B cell (primary cell): ENCODE measurements at regions not wholly inside any gene's neighbourhood (a gene's known extent, or its start where the extent isn't known, plus 50 kb on each side); places are given as distances from the start of the nearest gene placed in this dataset.

Experiments
- ATAC-seq: fragments of 200-7000 bp; cut with Tn5 transposase; one replicate; pipeline ENCODE4 v1.10.0; 2021; ENCODE audit warnings: low read depth, mild to moderate bottlenecking, moderate number of reproducible peaks, moderate library complexity
- CTCF ChIA-PET: fragments of 350-600 bp; sonication (Branson Sonifier 250); formaldehyde crosslinking; loops from one replicate; lab custom pipeline; 2021; ENCODE audit warnings: antibody characterized with exemption, inconsistent platforms; lab: Charles Lee
- POLR2A ChIA-PET: fragments of 350-600 bp; sonication (Branson Sonifier 250); formaldehyde crosslinking; loops from one replicate; lab custom pipeline; 2021; ENCODE audit warnings: antibody characterized with exemption; lab: Charles Lee
- DNase-seq: peaks from one replicate; pipeline ENCODE4 v3.0.0; 2013
- H2AFZ ChIP-seq: 2 replicates; pipeline ENCODE4 v1.6.1; 2012; ENCODE audit warnings: mild to moderate bottlenecking, low read depth, low read length; ENCODE audit not compliant: insufficient read depth, poor library complexity, severe bottlenecking
- H3K27ac ChIP-seq, 2 donors: 1 replicate in 1 of 2; 2 replicates in 1 of 2; pipeline ENCODE4 v1.5.1; 2012 to 2013; ENCODE audit warnings: low read length in 2 of 2, mild to moderate bottlenecking in 2 of 2, moderate library complexity in 1 of 2
- H3K27me3 ChIP-seq, 4 experiments: fragments of 200-600 bp in 1 of 4; sonication (generic) in 1 of 4; replicated peaks in 1 of 4; 1 replicate in 2 of 4; 2 replicates in 2 of 4; pipeline versions ENCODE4 v1.6.1 to v1.7.0; 2013 to 2016; ENCODE audit warnings: low read length in 3 of 4, mild to moderate bottlenecking in 2 of 4, mixed read lengths in 1 of 4, moderate library complexity in 1 of 4; ENCODE audit not compliant: insufficient read depth in 4 of 4, control insufficient read depth in 3 of 4; ENCODE audit errors: control extremely low read depth in 1 of 4
- H3K36me3 ChIP-seq, 2 experiments: replicated peaks in 1 of 2; 1 replicate in 1 of 2; 2 replicates in 1 of 2; pipeline versions ENCODE4 v1.6.1 to v1.7.1; 2013; ENCODE audit warnings: low read length in 1 of 2; ENCODE audit not compliant: insufficient read depth in 2 of 2, control insufficient read depth in 1 of 2; ENCODE audit errors: control extremely low read depth in 1 of 2, extremely low read depth in 1 of 2
- H3K4me1 ChIP-seq, 2 donors: fragments of 200-600 bp in 1 of 2; sonication (generic) in 1 of 2; 1 replicate in 1 of 2; 2 replicates in 1 of 2; pipeline versions ENCODE4 v1.5.1 to v1.6.1; 2013 to 2017; ENCODE audit warnings: low read length in 2 of 2; ENCODE audit not compliant: control insufficient read depth in 2 of 2, insufficient read depth in 2 of 2
- H3K4me2 ChIP-seq: replicated peaks from 2 replicates; pipeline ENCODE3; 2012; ENCODE audit warnings: mild to moderate bottlenecking, low read depth, low read length; ENCODE audit not compliant: poor library complexity, severe bottlenecking
- H3K4me3 ChIP-seq, 5 experiments: fragments of 200-600 bp in 1 of 5; sonication (generic) in 1 of 5; 1 replicate in 3 of 5; 2 replicates in 2 of 5; pipeline versions ENCODE4 v1.5.1 to v1.7.0; 2011 to 2016; ENCODE audit warnings: low read length in 4 of 5, mild to moderate bottlenecking in 4 of 5, low read depth in 2 of 5, control low read depth in 1 of 5, moderate library complexity in 1 of 5; ENCODE audit not compliant: insufficient read depth in 1 of 5; ENCODE audit errors: control extremely low read depth in 1 of 5, extremely low read depth in 1 of 5
- H3K79me2 ChIP-seq: fragments of 200-600 bp; sonication (generic); one replicate; pipeline ENCODE4 v1.6.0; 2016; ENCODE audit warnings: low read length; ENCODE audit not compliant: control insufficient read depth, insufficient read depth
- H3K9ac ChIP-seq: fragments of 200-600 bp; sonication (generic); 2 replicates; pipeline ENCODE4 v1.6.1; 2017; ENCODE audit warnings: mild to moderate bottlenecking, low read length, moderate library complexity
- H3K9me3 ChIP-seq, 3 donors: one replicate each; pipeline versions ENCODE4 v1.6.1 to v1.7.1; 2013; ENCODE audit warnings: low read length in 2 of 3; ENCODE audit not compliant: control insufficient read depth in 2 of 3, insufficient read depth in 1 of 3; ENCODE audit errors: control extremely low read depth in 1 of 3
- H4K20me1 ChIP-seq: 2 replicates; pipeline ENCODE4 v1.6.0; 2012; ENCODE audit warnings: mild to moderate bottlenecking, low read length; ENCODE audit not compliant: insufficient read depth, control insufficient read depth, poor library complexity, severe bottlenecking
- H3K27ac Mint-ChIP-seq: one replicate; pipeline ENCODE4 v1.8.0; 2021; ENCODE audit warnings: mixed read lengths
- H3K27me3 Mint-ChIP-seq: one replicate; pipeline ENCODE4 v1.8.0; 2021; ENCODE audit warnings: mixed read lengths
- H3K4me1 Mint-ChIP-seq: one replicate; pipeline ENCODE4 v1.8.0; 2021; ENCODE audit warnings: mixed read lengths
- H3K4me3 Mint-ChIP-seq: one replicate; pipeline ENCODE4 v1.8.0; 2021; ENCODE audit warnings: mixed read lengths
- H3K9me3 Mint-ChIP-seq: one replicate; pipeline ENCODE4 v1.8.0; 2022; ENCODE audit warnings: mixed read lengths; ENCODE audit not compliant: insufficient read depth
- CTCF ChIP-seq: fragments of 200-600 bp; IDR thresholded peaks from one replicate; pipeline ENCODE4 v1.8.0; 2022; ENCODE audit warnings: antibody characterized with exemption, mild to moderate bottlenecking
- EZH2 ChIP-seq: IDR thresholded peaks from 2 replicates; pipeline ENCODE4 v1.6.1; 2012; ENCODE audit warnings: borderline replicate concordance, low read depth, mild to moderate bottlenecking, moderate library complexity, low read length; ENCODE audit not compliant: insufficient read depth, poor library complexity, severe bottlenecking
- WGBS: methylation state at CpG from one replicate; pipeline ENCODE4 v1.1.5; 2013; ENCODE audit warnings: missing lambda C conversion rate; ENCODE audit not compliant: insufficient coverage; 5-methylcytosine and 5-hydroxymethylcytosine counted together
- intact Hi-C: fragments of 100-400 bp; cut with micrococcal nuclease; formaldehyde crosslinking; loops from one replicate; pipeline ENCODE4 v1.10.0; 2022

- Histone ChIP-seq H3K9ac (no peak overlapping the region), H3K9me3 (peaks cover 0 to 3% (median 0%) of the 10 kb centered on the region in 3 donors), H3K27me3 (peaks cover 0 to 2% (median 0%) of the 10 kb centered on the region in 4 experiments), H3K4me1 (no peaks in the 10 kb centered on the region), H2AFZ (no peak overlapping the region), H4K20me1 (no peaks in the 10 kb centered on the region), H3K4me2 (no peak overlapping the region), H3K79me2 (no peaks in the 10 kb centered on the region), H3K27ac (no peak overlapping the region), H3K36me3 (no peaks in the 10 kb centered on the region), H3K4me3 (no peak overlapping the region)
- CTCF ChIA-PET, result no interaction called here
- TF ChIP-seq CTCF (no peak), EZH2 (no peak)
- no peak for DNase-seq
- Mint-ChIP-seq H3K27me3 (peaks cover 4% of the 10 kb centered on the region), H3K9me3 (no peaks in the 10 kb centered on the region), H3K27ac (no peak overlapping the region), H3K4me1 (no peaks in the 10 kb centered on the region), H3K4me3 (no peak overlapping the region)
- WGBS, result no CpG with 5 or more reads among the region's 4 CpGs
- no peak for ATAC-seq
- intact Hi-C loops, result no loop called here
- POLR2A ChIA-PET, result no interaction called here
These were observed 107.8 kb upstream of the PSMD7 start for GRCh38 chr16:74188856-74189255.

- H3K4me1 ChIP-seq, result no peaks in the 10 kb centered on the region
- DNase-seq (no peak), ATAC-seq (no peak)
- Mint-ChIP-seq H3K27me3 (peaks cover 4% of the 10 kb centered on the region), H3K27ac (no peak overlapping the region), H3K4me1 (no peaks in the 10 kb centered on the region), H3K4me3 (no peak overlapping the region), H3K9me3 (peaks cover 2% of the 10 kb centered on the region)
- H3K27me3 ChIP-seq, result peaks cover 0 to 2% (median 0%) of the 10 kb centered on the region in 4 experiments
- no peak overlapping the region for H3K9ac ChIP-seq
- no peak overlapping the region for H3K27ac ChIP-seq
- intact Hi-C loops, result no loop called here
- ChIA-PET POLR2A (no interaction called here), CTCF (no interaction called here)
- no peak overlapping the region for H2AFZ ChIP-seq
- H3K9me3 ChIP-seq, result peaks cover 0 to 4% (median 3%) of the 10 kb centered on the region in 3 donors
- H3K4me2 ChIP-seq, result no peak overlapping the region
- H3K79me2 ChIP-seq, result no peaks in the 10 kb centered on the region
- no peak for TF ChIP-seq EZH2
- no peak for TF ChIP-seq CTCF
- no peaks in the 10 kb centered on the region for H3K36me3 ChIP-seq
- no peaks in the 10 kb centered on the region for H4K20me1 ChIP-seq
- H3K4me3 ChIP-seq, result no peak overlapping the region
- whole genome bisulfite sequencing, result no CpG with 5 or more reads among the region's 3 CpGs
These were observed 110.0 kb upstream of the PSMD7 start for GRCh38 chr16:74186561-74186971.
